ENCODE measurements at regions not wholly inside any gene's neighbourhood (a gene's known extent, or its start where the extent isn't known, plus 50 kb on each side); places are given as distances from the start of the nearest gene placed in this dataset.

DNA sequence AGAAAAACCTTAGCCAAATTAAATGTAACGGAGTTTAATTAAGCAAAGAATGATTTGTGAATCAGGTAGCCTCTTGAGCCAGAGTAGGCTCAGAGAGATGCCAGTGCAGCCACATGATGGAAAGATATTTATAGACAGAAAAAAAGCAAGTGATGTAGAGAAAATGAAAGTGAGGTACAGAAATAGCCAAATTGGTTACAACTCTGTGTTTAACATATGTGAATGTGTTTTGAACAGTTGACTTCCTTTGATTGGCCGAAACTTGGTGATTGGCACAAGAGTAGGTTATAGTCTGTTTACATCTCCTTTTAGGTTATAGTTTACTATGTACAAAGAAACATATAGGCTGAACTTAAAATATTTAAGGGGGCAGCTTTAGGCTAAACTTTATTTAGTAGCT, 459.9 kb upstream of the BOD1L1 start:
- TF ChIP-seq, protein P1, sequence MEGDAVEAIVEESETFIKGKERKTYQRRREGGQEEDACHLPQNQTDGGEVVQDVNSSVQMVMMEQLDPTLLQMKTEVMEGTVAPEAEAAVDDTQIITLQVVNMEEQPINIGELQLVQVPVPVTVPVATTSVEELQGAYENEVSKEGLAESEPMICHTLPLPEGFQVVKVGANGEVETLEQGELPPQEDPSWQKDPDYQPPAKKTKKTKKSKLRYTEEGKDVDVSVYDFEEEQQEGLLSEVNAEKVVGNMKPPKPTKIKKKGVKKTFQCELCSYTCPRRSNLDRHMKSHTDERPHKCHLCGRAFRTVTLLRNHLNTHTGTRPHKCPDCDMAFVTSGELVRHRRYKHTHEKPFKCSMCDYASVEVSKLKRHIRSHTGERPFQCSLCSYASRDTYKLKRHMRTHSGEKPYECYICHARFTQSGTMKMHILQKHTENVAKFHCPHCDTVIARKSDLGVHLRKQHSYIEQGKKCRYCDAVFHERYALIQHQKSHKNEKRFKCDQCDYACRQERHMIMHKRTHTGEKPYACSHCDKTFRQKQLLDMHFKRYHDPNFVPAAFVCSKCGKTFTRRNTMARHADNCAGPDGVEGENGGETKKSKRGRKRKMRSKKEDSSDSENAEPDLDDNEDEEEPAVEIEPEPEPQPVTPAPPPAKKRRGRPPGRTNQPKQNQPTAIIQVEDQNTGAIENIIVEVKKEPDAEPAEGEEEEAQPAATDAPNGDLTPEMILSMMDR (IDR thresholded peaks at IDR 0.05; ENCODE audit: low read depth, low read length, missing input control), result no peak
- TF ChIP-seq RXRA (IDR thresholded peaks at IDR 0.05), result no peak
- TF ChIP-seq, protein P2, sequence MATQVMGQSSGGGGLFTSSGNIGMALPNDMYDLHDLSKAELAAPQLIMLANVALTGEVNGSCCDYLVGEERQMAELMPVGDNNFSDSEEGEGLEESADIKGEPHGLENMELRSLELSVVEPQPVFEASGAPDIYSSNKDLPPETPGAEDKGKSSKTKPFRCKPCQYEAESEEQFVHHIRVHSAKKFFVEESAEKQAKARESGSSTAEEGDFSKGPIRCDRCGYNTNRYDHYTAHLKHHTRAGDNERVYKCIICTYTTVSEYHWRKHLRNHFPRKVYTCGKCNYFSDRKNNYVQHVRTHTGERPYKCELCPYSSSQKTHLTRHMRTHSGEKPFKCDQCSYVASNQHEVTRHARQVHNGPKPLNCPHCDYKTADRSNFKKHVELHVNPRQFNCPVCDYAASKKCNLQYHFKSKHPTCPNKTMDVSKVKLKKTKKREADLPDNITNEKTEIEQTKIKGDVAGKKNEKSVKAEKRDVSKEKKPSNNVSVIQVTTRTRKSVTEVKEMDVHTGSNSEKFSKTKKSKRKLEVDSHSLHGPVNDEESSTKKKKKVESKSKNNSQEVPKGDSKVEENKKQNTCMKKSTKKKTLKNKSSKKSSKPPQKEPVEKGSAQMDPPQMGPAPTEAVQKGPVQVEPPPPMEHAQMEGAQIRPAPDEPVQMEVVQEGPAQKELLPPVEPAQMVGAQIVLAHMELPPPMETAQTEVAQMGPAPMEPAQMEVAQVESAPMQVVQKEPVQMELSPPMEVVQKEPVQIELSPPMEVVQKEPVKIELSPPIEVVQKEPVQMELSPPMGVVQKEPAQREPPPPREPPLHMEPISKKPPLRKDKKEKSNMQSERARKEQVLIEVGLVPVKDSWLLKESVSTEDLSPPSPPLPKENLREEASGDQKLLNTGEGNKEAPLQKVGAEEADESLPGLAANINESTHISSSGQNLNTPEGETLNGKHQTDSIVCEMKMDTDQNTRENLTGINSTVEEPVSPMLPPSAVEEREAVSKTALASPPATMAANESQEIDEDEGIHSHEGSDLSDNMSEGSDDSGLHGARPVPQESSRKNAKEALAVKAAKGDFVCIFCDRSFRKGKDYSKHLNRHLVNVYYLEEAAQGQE (IDR thresholded peaks at IDR 0.05), result no peak
- TF ChIP-seq YY1 (IDR thresholded peaks at IDR 0.05), result no peak
- no peak for TF ChIP-seq JUND (IDR thresholded peaks at IDR 0.05)
- TF ChIP-seq, protein P3, sequence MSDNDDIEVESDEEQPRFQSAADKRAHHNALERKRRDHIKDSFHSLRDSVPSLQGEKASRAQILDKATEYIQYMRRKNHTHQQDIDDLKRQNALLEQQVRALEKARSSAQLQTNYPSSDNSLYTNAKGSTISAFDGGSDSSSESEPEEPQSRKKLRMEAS (IDR thresholded peaks at IDR 0.05), result no peak
- TF ChIP-seq TAF1 (conservative IDR thresholded peaks at IDR 0.05), result no peak
- TF ChIP-seq RAD21 (IDR thresholded peaks at IDR 0.05), result no peak
- no peak for TF ChIP-seq SP1 (IDR thresholded peaks at IDR 0.05)
- TF ChIP-seq EGR1 (IDR thresholded peaks at IDR 0.05; ENCODE audit: low read depth in 2 of 2), result no peak
- TF ChIP-seq, protein P4, sequence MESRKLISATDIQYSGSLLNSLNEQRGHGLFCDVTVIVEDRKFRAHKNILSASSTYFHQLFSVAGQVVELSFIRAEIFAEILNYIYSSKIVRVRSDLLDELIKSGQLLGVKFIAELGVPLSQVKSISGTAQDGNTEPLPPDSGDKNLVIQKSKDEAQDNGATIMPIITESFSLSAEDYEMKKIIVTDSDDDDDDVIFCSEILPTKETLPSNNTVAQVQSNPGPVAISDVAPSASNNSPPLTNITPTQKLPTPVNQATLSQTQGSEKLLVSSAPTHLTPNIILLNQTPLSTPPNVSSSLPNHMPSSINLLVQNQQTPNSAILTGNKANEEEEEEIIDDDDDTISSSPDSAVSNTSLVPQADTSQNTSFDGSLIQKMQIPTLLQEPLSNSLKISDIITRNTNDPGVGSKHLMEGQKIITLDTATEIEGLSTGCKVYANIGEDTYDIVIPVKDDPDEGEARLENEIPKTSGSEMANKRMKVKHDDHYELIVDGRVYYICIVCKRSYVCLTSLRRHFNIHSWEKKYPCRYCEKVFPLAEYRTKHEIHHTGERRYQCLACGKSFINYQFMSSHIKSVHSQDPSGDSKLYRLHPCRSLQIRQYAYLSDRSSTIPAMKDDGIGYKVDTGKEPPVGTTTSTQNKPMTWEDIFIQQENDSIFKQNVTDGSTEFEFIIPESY (IDR thresholded peaks at IDR 0.05), result no peak

Measured in liver (tissue), 3 donors.